NCI-H345 treated with DMSO at 0.1 percent for 48 hours (cell line): ENCODE measurements at regions not wholly inside any gene's neighbourhood (a gene's known extent, or its start where the extent isn't known, plus 50 kb on each side); places are given as distances from the start of the nearest gene placed in this dataset.
A peak's percentile ranks its signal among the peaks of the same experiment; 100 is the strongest.

Source experiments
- DNase-seq: peaks from one replicate; lab custom pipeline; 2025; ENCODE audit not compliant: unreplicated experiment; lab: John Stamatoyannopoulos, UW

GRCh38 chr2:221710744-221711143, 138.6 kb upstream of the EPHA4 start:
- DNase-seq = no peak

DNA sequence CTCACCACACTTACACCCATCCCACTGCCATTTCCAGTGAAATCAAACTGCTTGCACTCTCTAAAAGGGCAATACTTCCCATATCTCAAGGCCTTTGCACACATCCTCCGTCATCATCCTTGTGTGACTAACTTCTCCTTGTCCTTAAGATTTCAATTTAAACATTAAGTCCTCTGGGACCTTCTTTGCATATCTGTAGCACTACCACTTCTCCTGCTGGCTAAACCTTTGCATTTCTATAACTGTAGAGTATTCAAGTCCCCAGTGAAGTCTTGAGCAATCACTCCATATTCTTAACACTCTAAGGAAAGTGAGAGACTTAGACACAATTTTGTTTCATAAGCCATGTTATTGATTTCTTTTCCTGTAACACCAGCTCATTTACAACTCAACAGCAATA, 136.8 kb upstream of the EPHA4 start:
- no peak for DNase-seq

- no peak for DNase-seq
Observed at GRCh38 chr2:221705185-221705877, 133.2 kb upstream of the EPHA4 start.

- no peak for DNase-seq
Observed at GRCh38 chr2:221704442-221704841, 132.3 kb upstream of the EPHA4 start.

DNA sequence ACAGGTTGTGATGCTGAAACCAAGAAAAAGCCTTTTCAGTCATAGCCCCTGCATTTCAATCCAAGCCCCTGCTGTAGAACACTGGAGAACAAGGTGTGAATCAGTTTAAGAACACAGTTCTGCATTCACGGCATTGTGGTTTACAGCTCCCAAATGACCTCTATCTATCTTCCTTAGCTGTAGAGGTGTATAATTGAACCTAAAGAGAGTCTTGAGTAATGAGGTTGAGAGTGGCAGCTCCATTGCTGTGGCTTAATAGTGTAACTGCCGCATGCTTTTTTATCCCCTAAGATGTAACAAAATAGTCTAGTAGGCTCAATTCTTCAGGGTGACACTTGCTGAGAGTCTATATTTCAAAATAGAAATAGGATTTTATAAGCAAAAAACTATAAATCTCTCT, 121.3 kb upstream of the EPHA4 start:
- no peak for DNase-seq

DNA sequence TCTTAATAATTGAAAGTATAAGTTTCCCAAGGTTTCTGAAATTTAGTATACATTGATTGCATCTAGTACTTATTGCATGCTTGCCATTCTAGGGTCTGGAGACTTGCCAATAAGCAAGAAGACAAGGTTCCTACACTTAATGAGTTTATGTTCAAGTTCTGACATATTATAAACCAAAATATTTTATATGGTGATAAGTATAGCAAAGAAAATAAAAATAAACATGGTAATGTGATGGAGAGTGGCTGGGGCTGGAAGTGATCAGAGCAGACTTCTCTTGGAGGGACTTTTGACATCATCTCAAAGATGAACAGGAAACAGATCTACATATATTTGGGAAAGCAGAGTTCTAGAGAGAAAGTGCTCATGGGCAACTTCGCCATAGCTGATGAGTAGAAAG, 119.5 kb upstream of the EPHA4 start:
- DNase-seq = no peak

DNA sequence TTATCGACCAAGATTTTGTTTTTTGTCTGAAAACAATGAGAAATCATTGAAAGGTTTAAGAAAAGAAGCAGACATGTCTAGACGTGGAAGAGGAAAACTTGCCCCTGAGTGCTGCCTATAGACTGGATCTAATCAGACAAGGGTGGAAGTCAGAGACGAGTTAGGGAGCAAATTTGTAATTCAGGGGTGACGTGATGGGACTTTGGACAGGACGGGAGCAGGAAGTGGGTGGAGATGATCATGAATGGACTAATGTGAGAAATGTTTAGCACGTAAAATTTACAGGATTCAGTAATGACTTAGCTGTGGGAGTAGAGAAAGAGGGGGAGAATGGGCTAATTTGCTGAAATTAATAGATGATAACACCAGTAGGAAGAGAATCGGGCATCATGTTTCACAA, 117.0 kb upstream of the EPHA4 start:
- no peak for DNase-seq

DNA sequence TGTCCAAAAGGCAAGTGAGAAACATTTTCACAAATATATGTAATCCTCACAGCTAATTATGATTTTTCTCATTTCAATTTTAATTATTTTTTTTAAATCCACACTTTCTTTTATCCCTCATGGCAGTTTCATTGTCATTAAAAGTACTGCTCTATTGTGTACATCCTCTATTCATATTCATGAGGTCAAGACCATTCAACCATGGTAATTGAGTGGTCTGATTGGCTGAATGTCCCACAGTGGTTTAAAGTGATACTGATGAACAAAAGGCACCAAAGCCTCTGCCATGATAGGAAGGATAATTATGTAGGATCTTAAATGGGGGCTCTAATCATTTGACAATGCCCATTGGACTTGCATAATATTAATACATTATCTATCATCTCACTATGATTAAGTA, 108.4 kb upstream of the EPHA4 start:
- no peak for DNase-seq

GRCh38 chr2:221677688-221678087, 105.6 kb upstream of the EPHA4 start:
- no peak for DNase-seq

DNA sequence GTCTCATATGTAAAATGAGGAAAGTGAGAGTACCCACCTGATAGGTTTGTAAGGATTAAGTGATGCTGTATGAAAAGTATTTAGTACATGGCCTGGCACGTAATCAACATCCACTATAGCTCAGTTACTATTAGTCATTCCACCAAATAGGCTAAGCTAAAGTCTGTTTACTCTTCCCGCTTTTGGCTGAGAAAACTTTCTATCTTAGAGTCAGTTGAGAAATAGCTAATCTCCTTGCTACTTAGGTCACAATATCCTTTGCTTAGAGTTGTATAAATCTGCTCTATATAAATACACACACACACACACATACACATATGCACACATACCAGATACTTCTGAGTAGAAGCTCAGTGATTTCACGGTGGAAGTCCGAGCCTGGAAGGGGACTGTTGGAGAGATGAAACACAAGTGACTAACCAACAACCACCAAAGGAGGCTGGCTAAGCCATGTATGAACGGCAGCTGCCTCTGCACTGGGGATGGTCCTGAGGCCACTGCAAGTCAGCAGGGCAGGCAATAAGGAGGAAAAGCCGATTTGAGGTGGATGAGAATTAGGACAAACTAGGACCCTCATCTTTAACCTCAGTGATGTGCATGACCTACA, 104.6 kb upstream of the EPHA4 start:
- DNase-seq = no peak

GRCh38 chr2:221675201-221675908, 103.3 kb upstream of the EPHA4 start:
- no peak for DNase-seq

GRCh38 chr2:221674446-221674845, 102.3 kb upstream of the EPHA4 start:
- no peak for DNase-seq

GRCh38 chr2:221673248-221673647, 101.1 kb upstream of the EPHA4 start:
- DNase-seq = no peak

DNA sequence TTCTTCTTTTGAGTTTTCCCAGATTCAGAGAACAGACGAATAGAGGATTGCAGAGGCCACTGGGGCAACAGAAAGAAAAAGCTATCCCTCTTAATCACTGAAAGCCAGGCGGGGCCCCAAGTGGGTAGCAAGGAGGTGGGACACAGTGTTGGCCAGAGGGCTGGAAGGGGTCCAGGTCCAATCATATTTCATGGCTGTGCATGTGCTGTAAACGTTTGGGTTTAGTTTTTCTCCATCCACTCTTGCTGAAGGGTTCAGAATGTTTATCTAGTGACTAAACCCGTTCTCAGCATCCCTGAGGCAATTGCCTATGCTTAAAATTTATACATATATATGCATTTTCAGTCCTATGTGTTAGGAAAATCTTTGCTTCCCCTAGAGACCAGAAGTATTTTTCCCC, 99.4 kb upstream of the EPHA4 start:
- no peak for DNase-seq

GRCh38 chr2:221662689-221663391, 90.7 kb upstream of the EPHA4 start:
- DNase-seq = no peak

- no peak for DNase-seq
Observed at GRCh38 chr2:221657806-221658205, 85.7 kb upstream of the EPHA4 start.

DNA sequence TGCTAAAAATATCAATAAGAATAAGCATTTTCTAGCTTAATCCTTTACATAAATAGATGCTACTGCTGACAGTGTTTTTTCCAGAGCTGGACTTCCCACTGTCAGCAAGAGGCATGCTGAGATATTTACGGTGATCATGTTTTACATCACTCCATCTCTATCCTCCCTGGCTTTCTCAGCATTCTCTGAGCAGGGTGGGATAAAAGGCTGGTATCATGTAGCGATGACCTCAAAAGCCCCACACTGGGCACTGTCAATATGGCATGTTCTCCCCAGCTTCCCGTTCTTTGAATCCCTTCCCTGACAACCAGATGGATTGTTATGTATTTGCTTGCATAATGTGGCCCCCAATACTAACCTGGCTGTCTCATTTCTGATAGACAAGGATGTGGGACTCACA, 83.2 kb upstream of the EPHA4 start:
- no peak for DNase-seq

GRCh38 chr2:221653182-221653581, 81.1 kb upstream of the EPHA4 start:
- no peak for DNase-seq

DNA sequence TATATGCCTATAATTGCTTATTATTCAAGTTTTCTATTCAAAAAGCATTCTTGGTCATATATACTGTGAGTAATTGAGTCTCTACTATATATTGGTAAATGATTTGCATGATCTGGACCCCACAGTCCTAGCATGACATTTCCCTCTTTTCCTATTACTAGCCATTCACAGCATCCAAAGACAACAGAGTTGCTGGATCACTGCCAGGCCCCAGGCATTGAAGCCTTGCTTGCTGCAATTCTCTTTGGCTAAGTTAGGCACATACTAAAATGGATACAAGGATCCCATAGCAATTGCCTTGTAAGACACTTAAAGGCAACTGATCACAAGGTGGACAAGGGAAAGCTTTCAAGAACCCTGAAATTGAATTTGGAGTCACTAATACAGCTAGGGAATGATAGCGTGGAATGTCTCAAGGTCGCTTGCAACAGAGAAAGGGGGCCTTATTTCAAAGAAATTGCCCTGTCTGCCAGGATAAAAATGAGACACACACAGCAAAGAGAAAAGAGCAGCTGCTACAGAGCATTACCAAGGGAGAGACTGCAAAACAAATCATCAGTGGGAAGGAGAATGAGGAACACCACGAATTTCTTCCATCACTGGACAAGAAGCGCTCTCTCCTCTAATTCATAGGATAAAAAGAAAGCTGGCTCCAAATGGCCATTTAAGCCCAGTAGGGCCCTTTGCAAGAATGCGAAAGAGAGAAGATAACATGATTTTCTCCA, 77.1 kb upstream of the EPHA4 start:
- DNase-seq = peak; percentile 62

- DNase-seq = no peak
Observed at GRCh38 chr2:221642447-221642846, 70.3 kb upstream of the EPHA4 start.

DNA sequence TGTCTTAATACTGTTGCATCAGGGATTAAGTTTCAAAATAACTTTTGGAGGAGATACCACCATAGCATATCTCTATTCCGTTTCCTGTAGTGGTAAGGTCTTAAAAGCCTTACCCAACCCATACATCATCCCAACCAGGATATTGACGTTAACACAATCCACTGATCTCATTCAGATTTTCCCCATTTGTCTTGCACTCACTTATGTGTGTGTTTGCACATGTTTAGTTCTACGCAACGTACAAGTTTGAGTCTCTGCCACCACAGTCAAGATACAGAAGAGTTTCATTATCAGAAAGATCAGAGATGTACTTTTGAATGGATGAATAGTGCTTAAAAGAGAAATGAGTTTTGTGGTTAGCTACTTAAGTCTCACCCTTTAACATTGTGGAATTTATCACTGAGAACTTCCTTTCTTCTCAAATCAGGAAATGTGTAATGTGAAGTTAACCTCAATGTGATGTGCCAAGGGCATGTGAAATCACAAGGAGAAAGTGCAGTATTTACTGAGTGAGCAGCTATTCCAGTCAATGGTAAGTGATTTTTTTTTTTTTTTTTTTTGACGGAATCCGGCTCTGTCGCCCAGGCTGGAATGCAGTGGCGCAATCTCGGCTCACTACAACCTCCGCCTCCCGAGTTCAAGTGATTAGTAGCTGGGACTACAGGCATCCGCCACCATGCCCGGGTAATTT, 69.2 kb upstream of the EPHA4 start:
- no peak for DNase-seq
